SK-N-MC (cell line): ENCODE measurements at regions not wholly inside any gene's neighbourhood (a gene's known extent, or its start where the extent isn't known, plus 50 kb on each side); places are given as distances from the start of the nearest gene placed in this dataset.

Experiments
- EZH2 ChIP-seq: fragments of 200-600 bp; sonication (generic); IDR thresholded peaks from one replicate; pipeline ENCODE4 v1.6.1; 2017; ENCODE audit warnings: antibody characterized with exemption
- FOXP2 ChIP-seq: optimal IDR thresholded peaks from 2 replicates; pipeline ENCODE3; 2011; ENCODE audit warnings: mild to moderate bottlenecking, moderate library complexity; ENCODE audit not compliant: insufficient read depth; ENCODE audit errors: extremely low read length, control extremely low read depth
- POLR2AphosphoS5 ChIP-seq: IDR thresholded peaks from 2 replicates; pipeline ENCODE4 v1.6.1; 2012; ENCODE audit warnings: mild to moderate bottlenecking, low read depth, low read length, borderline replicate concordance

- TF ChIP-seq POLR2AphosphoS5 (no peak), EZH2 (no peak), FOXP2 (no peak)
Measured at GRCh38 chr2:6215053-6215452, 522.9 kb downstream of the SOX11 start.
